ENCODE measurements at regions not wholly inside any gene's neighbourhood (a gene's known extent, or its start where the extent isn't known, plus 50 kb on each side); places are given as distances from the start of the nearest gene placed in this dataset.

DNA sequence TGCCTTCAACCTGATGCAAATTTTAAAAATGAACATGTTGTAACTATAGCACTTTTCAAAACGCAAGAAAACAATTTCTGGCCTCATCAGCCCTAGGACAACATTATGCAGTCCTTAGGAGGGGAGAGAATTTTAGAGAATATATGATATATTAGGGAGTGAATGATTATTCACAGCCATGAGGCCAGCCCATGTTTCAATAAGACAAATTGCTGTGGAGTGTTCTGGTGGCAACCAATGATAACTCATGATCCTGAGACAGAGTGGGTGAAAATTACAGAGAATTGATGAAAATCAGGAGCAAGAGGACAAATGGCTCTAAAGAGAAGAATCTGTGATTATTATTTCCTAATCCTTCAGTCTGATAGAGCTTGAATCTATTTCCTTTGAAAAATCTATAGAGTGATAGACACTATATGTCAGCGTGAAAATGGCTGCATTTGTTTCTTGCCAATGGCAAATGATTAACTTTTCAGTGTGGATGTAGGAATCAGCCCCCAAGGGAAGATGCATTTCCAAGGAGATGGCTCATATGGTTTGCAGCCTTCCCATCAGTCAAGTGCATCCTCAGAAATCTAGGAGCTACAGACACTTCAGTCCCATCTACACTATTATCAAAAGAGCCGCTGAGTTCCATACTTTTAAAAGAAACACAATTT is 761.0 kb upstream of the ARRDC4 start (continued):
- TF ChIP-seq, protein P1, sequence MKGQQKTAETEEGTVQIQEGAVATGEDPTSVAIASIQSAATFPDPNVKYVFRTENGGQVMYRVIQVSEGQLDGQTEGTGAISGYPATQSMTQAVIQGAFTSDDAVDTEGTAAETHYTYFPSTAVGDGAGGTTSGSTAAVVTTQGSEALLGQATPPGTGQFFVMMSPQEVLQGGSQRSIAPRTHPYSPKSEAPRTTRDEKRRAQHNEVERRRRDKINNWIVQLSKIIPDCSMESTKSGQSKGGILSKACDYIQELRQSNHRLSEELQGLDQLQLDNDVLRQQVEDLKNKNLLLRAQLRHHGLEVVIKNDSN (CRISPR knock-in tag; IDR thresholded peaks at IDR 0.05), result no peak
- no peak for TF ChIP-seq SMAD3 (CRISPR knock-in tag; IDR thresholded peaks at IDR 0.05; ENCODE audit: borderline replicate concordance)
- TF ChIP-seq, protein P2, sequence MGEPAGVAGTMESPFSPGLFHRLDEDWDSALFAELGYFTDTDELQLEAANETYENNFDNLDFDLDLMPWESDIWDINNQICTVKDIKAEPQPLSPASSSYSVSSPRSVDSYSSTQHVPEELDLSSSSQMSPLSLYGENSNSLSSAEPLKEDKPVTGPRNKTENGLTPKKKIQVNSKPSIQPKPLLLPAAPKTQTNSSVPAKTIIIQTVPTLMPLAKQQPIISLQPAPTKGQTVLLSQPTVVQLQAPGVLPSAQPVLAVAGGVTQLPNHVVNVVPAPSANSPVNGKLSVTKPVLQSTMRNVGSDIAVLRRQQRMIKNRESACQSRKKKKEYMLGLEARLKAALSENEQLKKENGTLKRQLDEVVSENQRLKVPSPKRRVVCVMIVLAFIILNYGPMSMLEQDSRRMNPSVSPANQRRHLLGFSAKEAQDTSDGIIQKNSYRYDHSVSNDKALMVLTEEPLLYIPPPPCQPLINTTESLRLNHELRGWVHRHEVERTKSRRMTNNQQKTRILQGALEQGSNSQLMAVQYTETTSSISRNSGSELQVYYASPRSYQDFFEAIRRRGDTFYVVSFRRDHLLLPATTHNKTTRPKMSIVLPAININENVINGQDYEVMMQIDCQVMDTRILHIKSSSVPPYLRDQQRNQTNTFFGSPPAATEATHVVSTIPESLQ (CRISPR knock-in tag; IDR thresholded peaks at IDR 0.05), result no peak
- TF ChIP-seq GTF2I (CRISPR knock-in tag; conservative IDR thresholded peaks at IDR 0.05), result no peak
- no peak for TF ChIP-seq NR2C2 (CRISPR knock-in tag; IDR thresholded peaks at IDR 0.05)

DNA sequence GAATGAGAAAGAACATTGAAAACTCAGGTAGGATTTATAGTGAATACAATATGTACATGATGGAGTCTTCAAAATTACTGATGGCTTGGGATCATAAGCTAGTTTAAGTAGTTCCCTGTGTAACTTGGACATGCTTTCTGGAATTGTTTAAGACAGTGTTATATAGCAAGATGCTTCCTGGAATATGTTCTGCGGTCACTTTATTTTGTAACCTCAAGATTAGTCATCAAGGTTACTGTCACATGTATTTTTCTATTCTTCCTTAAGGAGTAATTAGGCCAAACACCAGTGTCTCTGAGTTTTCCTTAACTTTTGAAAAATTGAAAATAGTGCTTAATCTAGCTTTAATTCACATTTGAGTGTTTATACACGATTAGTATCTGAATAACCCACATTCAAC is 760.3 kb upstream of the ARRDC4 start:
- no peak overlapping the region for H3K4me3 Mint-ChIP-seq
- no peak for DNase-seq (ENCODE audit: low spot score)
- POLR2A ChIA-PET, result no interaction called here
- no peaks in the 10 kb centered on the region for H3K9me3 Mint-ChIP-seq
- no peaks in the 10 kb centered on the region for H3K36me3 Mint-ChIP-seq
- TF ChIP-seq ZNF416 (CRISPR knock-in tag; IDR thresholded peaks at IDR 0.05), result no peak
- TF ChIP-seq PRRX2 (CRISPR knock-in tag; IDR thresholded peaks at IDR 0.05), result no peak
- TF ChIP-seq OVOL2 (CRISPR knock-in tag; IDR thresholded peaks at IDR 0.05; ENCODE audit: borderline replicate concordance), result no peak
- no peak for TF ChIP-seq ZNF671 (CRISPR knock-in tag; IDR thresholded peaks at IDR 0.05)
- no peak for TF ChIP-seq ZNF138 (CRISPR knock-in tag; conservative IDR thresholded peaks at IDR 0.05)
- no peak for ATAC-seq
- H3K27me3 Mint-ChIP-seq (ENCODE audit: low read depth), result no peaks in the 10 kb centered on the region
- no peak overlapping the region for H3K27ac Mint-ChIP-seq
- CTCF ChIA-PET, result no interaction called here
- peaks cover 17% of the 10 kb centered on the region for H3K4me1 Mint-ChIP-seq

DNA sequence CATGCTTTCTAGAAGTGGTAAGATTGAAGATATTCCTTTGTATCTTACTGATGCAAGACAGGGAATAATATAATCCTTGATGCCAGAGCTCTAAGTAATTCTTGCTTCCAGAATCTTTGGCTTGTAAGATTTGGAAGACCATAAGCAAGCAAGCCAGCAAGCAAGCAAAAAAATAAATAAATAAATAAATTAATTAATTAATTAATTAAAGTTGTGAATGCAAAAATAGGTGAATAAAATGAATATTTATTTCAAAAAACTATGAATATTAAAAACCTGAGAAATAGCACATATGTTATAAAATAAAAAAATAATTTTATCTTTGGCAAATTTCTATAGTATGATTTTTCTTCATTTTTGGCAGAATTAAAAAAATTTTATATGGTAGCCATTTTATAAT is 750.2 kb upstream of the ARRDC4 start:
- no peak for ATAC-seq
- no peak for DNase-seq (ENCODE audit: low spot score)
- no peaks in the 10 kb centered on the region for H3K27me3 Mint-ChIP-seq (ENCODE audit: low read depth)
- POLR2A ChIA-PET, result no interaction called here
- H3K4me1 Mint-ChIP-seq, result peaks cover 5% of the 10 kb centered on the region
- CTCF ChIA-PET, result no interaction called here
- H3K9me3 Mint-ChIP-seq, result no peaks in the 10 kb centered on the region
- no peak overlapping the region for H3K4me3 Mint-ChIP-seq
- no peak overlapping the region for H3K27ac Mint-ChIP-seq
- TF ChIP-seq, protein P3, sequence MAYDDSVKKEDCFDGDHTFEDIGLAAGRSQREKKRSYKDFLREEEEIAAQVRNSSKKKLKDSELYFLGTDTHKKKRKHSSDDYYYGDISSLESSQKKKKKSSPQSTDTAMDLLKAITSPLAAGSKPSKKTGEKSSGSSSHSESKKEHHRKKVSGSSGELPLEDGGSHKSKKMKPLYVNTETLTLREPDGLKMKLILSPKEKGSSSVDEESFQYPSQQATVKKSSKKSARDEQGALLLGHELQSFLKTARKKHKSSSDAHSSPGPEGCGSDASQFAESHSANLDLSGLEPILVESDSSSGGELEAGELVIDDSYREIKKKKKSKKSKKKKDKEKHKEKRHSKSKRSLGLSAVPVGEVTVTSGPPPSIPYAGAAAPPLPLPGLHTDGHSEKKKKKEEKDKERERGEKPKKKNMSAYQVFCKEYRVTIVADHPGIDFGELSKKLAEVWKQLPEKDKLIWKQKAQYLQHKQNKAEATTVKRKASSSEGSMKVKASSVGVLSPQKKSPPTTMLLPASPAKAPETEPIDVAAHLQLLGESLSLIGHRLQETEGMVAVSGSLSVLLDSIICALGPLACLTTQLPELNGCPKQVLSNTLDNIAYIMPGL (CRISPR knock-in tag; IDR thresholded peaks at IDR 0.05), result no peak
- TF ChIP-seq FOXJ3 (CRISPR knock-in tag; IDR thresholded peaks at IDR 0.05; ENCODE audit: borderline replicate concordance) (no peak), HMGA2 (CRISPR knock-in tag; IDR thresholded peaks at IDR 0.05) (peak; percentile 97), ZNF232 (CRISPR knock-in tag; IDR thresholded peaks at IDR 0.05) (no peak), NFE2L1 (CRISPR knock-in tag; IDR thresholded peaks at IDR 0.05) (no peak)
- TF ChIP-seq, protein P4, sequence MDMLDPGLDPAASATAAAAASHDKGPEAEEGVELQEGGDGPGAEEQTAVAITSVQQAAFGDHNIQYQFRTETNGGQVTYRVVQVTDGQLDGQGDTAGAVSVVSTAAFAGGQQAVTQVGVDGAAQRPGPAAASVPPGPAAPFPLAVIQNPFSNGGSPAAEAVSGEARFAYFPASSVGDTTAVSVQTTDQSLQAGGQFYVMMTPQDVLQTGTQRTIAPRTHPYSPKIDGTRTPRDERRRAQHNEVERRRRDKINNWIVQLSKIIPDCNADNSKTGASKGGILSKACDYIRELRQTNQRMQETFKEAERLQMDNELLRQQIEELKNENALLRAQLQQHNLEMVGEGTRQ (CRISPR knock-in tag; IDR thresholded peaks at IDR 0.05), result no peak
- TF ChIP-seq, protein P5, sequence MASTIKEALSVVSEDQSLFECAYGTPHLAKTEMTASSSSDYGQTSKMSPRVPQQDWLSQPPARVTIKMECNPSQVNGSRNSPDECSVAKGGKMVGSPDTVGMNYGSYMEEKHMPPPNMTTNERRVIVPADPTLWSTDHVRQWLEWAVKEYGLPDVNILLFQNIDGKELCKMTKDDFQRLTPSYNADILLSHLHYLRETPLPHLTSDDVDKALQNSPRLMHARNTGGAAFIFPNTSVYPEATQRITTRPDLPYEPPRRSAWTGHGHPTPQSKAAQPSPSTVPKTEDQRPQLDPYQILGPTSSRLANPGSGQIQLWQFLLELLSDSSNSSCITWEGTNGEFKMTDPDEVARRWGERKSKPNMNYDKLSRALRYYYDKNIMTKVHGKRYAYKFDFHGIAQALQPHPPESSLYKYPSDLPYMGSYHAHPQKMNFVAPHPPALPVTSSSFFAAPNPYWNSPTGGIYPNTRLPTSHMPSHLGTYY (CRISPR knock-in tag; IDR thresholded peaks at IDR 0.05), result no peak
- TF ChIP-seq, protein P6, sequence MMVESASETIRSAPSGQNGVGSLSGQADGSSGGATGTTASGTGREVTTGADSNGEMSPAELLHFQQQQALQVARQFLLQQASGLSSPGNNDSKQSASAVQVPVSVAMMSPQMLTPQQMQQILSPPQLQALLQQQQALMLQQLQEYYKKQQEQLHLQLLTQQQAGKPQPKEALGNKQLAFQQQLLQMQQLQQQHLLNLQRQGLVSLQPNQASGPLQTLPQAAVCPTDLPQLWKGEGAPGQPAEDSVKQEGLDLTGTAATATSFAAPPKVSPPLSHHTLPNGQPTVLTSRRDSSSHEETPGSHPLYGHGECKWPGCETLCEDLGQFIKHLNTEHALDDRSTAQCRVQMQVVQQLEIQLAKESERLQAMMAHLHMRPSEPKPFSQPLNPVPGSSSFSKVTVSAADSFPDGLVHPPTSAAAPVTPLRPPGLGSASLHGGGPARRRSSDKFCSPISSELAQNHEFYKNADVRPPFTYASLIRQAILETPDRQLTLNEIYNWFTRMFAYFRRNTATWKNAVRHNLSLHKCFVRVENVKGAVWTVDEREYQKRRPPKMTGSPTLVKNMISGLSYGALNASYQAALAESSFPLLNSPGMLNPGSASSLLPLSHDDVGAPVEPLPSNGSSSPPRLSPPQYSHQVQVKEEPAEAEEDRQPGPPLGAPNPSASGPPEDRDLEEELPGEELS (CRISPR knock-in tag; IDR thresholded peaks at IDR 0.05), result no peak
- no peaks in the 10 kb centered on the region for H3K36me3 Mint-ChIP-seq

All from WTC11 (cell line).